MCF 10A (cell line): ENCODE measurements at regions not wholly inside any gene's neighbourhood (a gene's known extent, or its start where the extent isn't known, plus 50 kb on each side); places are given as distances from the start of the nearest gene placed in this dataset.

Experiments used
- BruUV-seq: library from RNA; stranded (reverse); fragments of 400-500 nt; replicated peaks from 2 replicates; lab custom pipeline; 2021; lab: Mats Ljungman, UMichigan
- CTCF ChIA-PET: fragments of 300-600 bp; sonication (Branson Sonifier 250); formaldehyde crosslinking; extraction: SDS; loops from one replicate; lab custom pipeline; 2021; ENCODE audit warnings: antibody characterized with exemption, inconsistent platforms; lab: Yijun Ruan, JAX
- POLR2A ChIA-PET: fragments of 300-600, 350-650 bp; sonication (Branson Sonifier 250); formaldehyde crosslinking; extraction: SDS; loops from one replicate; lab custom pipeline; 2020; ENCODE audit warnings: antibody characterized with exemption, inconsistent platforms; lab: Yijun Ruan, JAX
- DNase-seq: peaks from one replicate; pipeline ENCODE4 v3.0.0-alpha.2; 2018; ENCODE audit not compliant: unreplicated experiment
- H3K27ac Mint-ChIP-seq: one replicate; pipeline ENCODE4 v1.8.0; 2022; ENCODE audit warnings: mild to moderate bottlenecking, low read depth, mixed read lengths; ENCODE audit not compliant: unreplicated experiment
- H3K27me3 Mint-ChIP-seq: one replicate; pipeline ENCODE4 v1.8.0; 2022; ENCODE audit warnings: mixed read lengths; ENCODE audit not compliant: insufficient read depth, unreplicated experiment
- H3K36me3 Mint-ChIP-seq: one replicate; pipeline ENCODE4 v1.8.0; 2022; ENCODE audit warnings: mild to moderate bottlenecking, moderate library complexity, mixed read lengths; ENCODE audit not compliant: insufficient read depth, unreplicated experiment
- H3K4me1 Mint-ChIP-seq: one replicate; pipeline ENCODE4 v1.8.0; 2022; ENCODE audit warnings: mixed read lengths; ENCODE audit not compliant: insufficient read depth, unreplicated experiment
- H3K4me3 Mint-ChIP-seq: one replicate; pipeline ENCODE4 v1.8.0; 2022; ENCODE audit warnings: mild to moderate bottlenecking, moderate library complexity, mixed read lengths; ENCODE audit not compliant: unreplicated experiment
- H3K9me3 Mint-ChIP-seq: one replicate; pipeline ENCODE4 v1.8.0; 2022; ENCODE audit warnings: mixed read lengths; ENCODE audit not compliant: unreplicated experiment
- CTCF ChIP-seq: fragments of 200-600 bp; IDR thresholded peaks from one replicate; pipeline ENCODE4 v1.8.0; 2022; ENCODE audit warnings: antibody characterized with exemption, mild to moderate bottlenecking; ENCODE audit not compliant: unreplicated experiment
- intact Hi-C: fragments of 100-400 bp; cut with micrococcal nuclease; formaldehyde crosslinking; loops from 2 replicates; pipeline ENCODE4 v1.14.1; 2022

GRCh38 chr2:16452123-16452522 lies 213.5 kb downstream of the CYRIA start:
- ChIA-PET CTCF (no interaction called here), POLR2A (no interaction called here)
- no peak for TF ChIP-seq CTCF
- Mint-ChIP-seq H3K4me3 (no peak overlapping the region), H3K9me3 (no peaks in the 10 kb centered on the region), H3K4me1 (no peaks in the 10 kb centered on the region), H3K27me3 (peaks cover 28% of the 10 kb centered on the region), H3K27ac (no peak overlapping the region), H3K36me3 (no peaks in the 10 kb centered on the region)
- no peak for DNase-seq
- BruUV-seq, result no TSS peak
- intact Hi-C loops, result no loop called here

- DNase-seq, result no peak
- intact Hi-C loops, result no loop called here
- POLR2A ChIA-PET, result interaction anchor here (0.7 kb wide), 1 partner anchor 8 kb away, joined by 3 read pairs; no protein-coding TSS in a partner anchor
- Mint-ChIP-seq H3K27ac (no peak overlapping the region), H3K4me1 (no peaks in the 10 kb centered on the region), H3K9me3 (peaks cover 2% of the 10 kb centered on the region), H3K27me3 (peaks cover 28% of the 10 kb centered on the region), H3K4me3 (no peak overlapping the region), H3K36me3 (no peaks in the 10 kb centered on the region)
- BruUV-seq, result no TSS peak
- CTCF ChIA-PET, result interaction anchor here (1.1 kb wide), 1 partner anchor 22 kb away, joined by 4 read pairs; no protein-coding TSS in a partner anchor
- no peak for TF ChIP-seq CTCF
These were observed 218.9 kb downstream of the CYRIA start for GRCh38 chr2:16446706-16447105.

- CTCF ChIA-PET, result interaction anchor here (0.7 kb wide), 1 partner anchor 95 kb away, joined by 4 read pairs; no protein-coding TSS in a partner anchor
- no peaks in the 10 kb centered on the region for H3K36me3 Mint-ChIP-seq
- BruUV-seq, result no TSS peak
- no peak for DNase-seq
- intact Hi-C loops, result no loop called here
- no peak for TF ChIP-seq CTCF
- POLR2A ChIA-PET, result interaction anchor here (0.7 kb wide), 1 partner anchor 18 kb away, joined by 3 read pairs; no protein-coding TSS in a partner anchor
- H3K27me3 Mint-ChIP-seq, result no peaks in the 10 kb centered on the region
- H3K27ac Mint-ChIP-seq, result no peak overlapping the region
- H3K4me1 Mint-ChIP-seq, result no peaks in the 10 kb centered on the region
- H3K4me3 Mint-ChIP-seq, result no peak overlapping the region
- peaks cover 7% of the 10 kb centered on the region for H3K9me3 Mint-ChIP-seq
These were observed 222.7 kb downstream of the CYRIA start for GRCh38 chr2:16442971-16443370.

- intact Hi-C loops, result no loop called here
- CTCF ChIA-PET, result interaction anchor here (0.6 kb wide), 1 partner anchor 22 kb away, joined by 3 read pairs; no protein-coding TSS in a partner anchor
- no peak overlapping the region for H3K4me3 Mint-ChIP-seq
- H3K36me3 Mint-ChIP-seq, result no peaks in the 10 kb centered on the region
- no peaks in the 10 kb centered on the region for H3K27me3 Mint-ChIP-seq
- no peak overlapping the region for H3K27ac Mint-ChIP-seq
- no TSS peak for BruUV-seq
- no peak for DNase-seq
- TF ChIP-seq CTCF, result no peak
- no peaks in the 10 kb centered on the region for H3K4me1 Mint-ChIP-seq
- POLR2A ChIA-PET, result no interaction called here
- H3K9me3 Mint-ChIP-seq, result peaks cover 7% of the 10 kb centered on the region
These were observed 224.2 kb downstream of the CYRIA start for GRCh38 chr2:16441431-16441830.
